Endodermal cell (in vitro differentiated cells): ENCODE measurements at regions not wholly inside any gene's neighbourhood (a gene's known extent, or its start where the extent isn't known, plus 50 kb on each side); places are given as distances from the start of the nearest gene placed in this dataset.
"Not testable (repeated sequence)": the region's sequence is repeated elsewhere in the genome, so short reads cannot be mapped to it uniquely, and the experiment has no call there.

Experiments used
- DNase-seq: peaks from one replicate; pipeline ENCODE4 v3.0.0-alpha.2; 2017
- H3K27ac ChIP-seq: 2 replicates; pipeline ENCODE4 v1.5.1; 2013; ENCODE audit warnings: mild to moderate bottlenecking, low read depth, low read length, moderate library complexity
- H3K27me3 ChIP-seq: 2 replicates; pipeline ENCODE4 v1.6.1; 2013; ENCODE audit warnings: mild to moderate bottlenecking, low read length, moderate library complexity; ENCODE audit not compliant: insufficient read depth, control insufficient read depth, poor library complexity, severe bottlenecking
- H3K36me3 ChIP-seq: 2 replicates; pipeline ENCODE4 v1.7.0; 2013; ENCODE audit warnings: mild to moderate bottlenecking, low read length, moderate library complexity; ENCODE audit not compliant: control insufficient read depth, insufficient read depth
- H3K4me1 ChIP-seq: one replicate; pipeline ENCODE4 v1.7.0; 2013; ENCODE audit warnings: low read length; ENCODE audit not compliant: control insufficient read depth, insufficient read depth
- H3K4me3 ChIP-seq: 2 replicates; pipeline ENCODE4 v1.5.1; 2013; ENCODE audit warnings: mild to moderate bottlenecking, low read length, moderate library complexity
- H3K9ac ChIP-seq: 2 replicates; pipeline ENCODE4 v1.6.1; 2013; ENCODE audit warnings: mild to moderate bottlenecking, low read length, moderate library complexity; ENCODE audit not compliant: poor library complexity, severe bottlenecking; ENCODE audit errors: extremely low read depth
- H3K9me3 ChIP-seq: 2 replicates; pipeline ENCODE4 v1.6.1; 2013; ENCODE audit warnings: mild to moderate bottlenecking, low read length, moderate library complexity; ENCODE audit not compliant: control insufficient read depth
- H3K27ac Mint-ChIP-seq: 2 replicates; pipeline ENCODE4 v1.8.0; 2020; ENCODE audit warnings: mixed read lengths
- H3K27me3 Mint-ChIP-seq: 2 replicates; pipeline ENCODE4 v1.8.0; 2021; ENCODE audit warnings: mild to moderate bottlenecking, mixed read lengths; ENCODE audit not compliant: insufficient read depth
- H3K36me3 Mint-ChIP-seq: 2 replicates; pipeline ENCODE4 v1.8.0; 2020; ENCODE audit warnings: low read depth, mixed read lengths
- H3K4me1 Mint-ChIP-seq: 2 replicates; pipeline ENCODE4 v1.8.0; 2020; ENCODE audit warnings: mixed read lengths
- H3K4me3 Mint-ChIP-seq: 2 replicates; pipeline ENCODE4 v1.8.0; 2020; ENCODE audit warnings: mild to moderate bottlenecking, moderate library complexity, mixed read lengths
- H3K9me3 Mint-ChIP-seq: 2 replicates; pipeline ENCODE4 v1.8.0; 2020; ENCODE audit warnings: mild to moderate bottlenecking, mixed read lengths
- WGBS, 2 experiments: methylation state at CpG; one replicate each; pipeline versions ENCODE4 v1.1.5 to v1.1.7; 2013; ENCODE audit warnings: missing lambda C conversion rate in 2 of 2, mixed read lengths in 1 of 2; ENCODE audit not compliant: insufficient coverage in 1 of 2, insufficient read length in 1 of 2; 5-methylcytosine and 5-hydroxymethylcytosine counted together
- TF ChIP-seq, protein P1 (sequence below): fragments of 200-600 bp; sonication (generic); conservative IDR thresholded peaks from 2 replicates; pipeline ENCODE4 v1.5.0; 2021; ENCODE audit warnings: antibody characterized with exemption, mild to moderate bottlenecking

DNA sequence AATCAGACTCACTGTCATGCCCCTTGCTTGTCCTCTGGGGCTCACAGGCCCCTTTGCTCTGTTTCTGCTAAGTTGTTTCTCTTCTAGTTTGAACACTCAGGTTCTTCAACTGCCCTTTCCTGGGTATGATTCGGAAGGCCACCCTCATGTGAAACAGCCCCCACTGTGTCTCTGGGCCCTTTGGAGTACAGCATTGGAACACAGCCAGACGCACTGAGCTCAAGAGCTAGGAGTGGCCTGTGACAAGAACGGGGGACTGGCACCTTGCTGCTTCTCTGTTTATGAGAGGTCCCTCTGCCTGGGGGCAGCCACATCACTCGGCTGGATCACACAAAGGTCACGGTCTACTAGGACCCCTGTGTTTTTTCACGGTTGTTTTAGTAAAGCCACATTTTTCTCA is 114.4 kb upstream of the ZC3H12A start:
- H3K36me3 ChIP-seq: no peaks in the 10 kb centered on the region
- H3K4me1 ChIP-seq: no peaks in the 10 kb centered on the region
- no peak overlapping the region for H3K4me3 ChIP-seq
- DNase-seq: no peak
- peaks cover 17% of the 10 kb centered on the region for H3K27me3 Mint-ChIP-seq
- no peaks in the 10 kb centered on the region for H3K9me3 ChIP-seq
- H3K27ac ChIP-seq: no peak overlapping the region
- TF ChIP-seq, protein P1, sequence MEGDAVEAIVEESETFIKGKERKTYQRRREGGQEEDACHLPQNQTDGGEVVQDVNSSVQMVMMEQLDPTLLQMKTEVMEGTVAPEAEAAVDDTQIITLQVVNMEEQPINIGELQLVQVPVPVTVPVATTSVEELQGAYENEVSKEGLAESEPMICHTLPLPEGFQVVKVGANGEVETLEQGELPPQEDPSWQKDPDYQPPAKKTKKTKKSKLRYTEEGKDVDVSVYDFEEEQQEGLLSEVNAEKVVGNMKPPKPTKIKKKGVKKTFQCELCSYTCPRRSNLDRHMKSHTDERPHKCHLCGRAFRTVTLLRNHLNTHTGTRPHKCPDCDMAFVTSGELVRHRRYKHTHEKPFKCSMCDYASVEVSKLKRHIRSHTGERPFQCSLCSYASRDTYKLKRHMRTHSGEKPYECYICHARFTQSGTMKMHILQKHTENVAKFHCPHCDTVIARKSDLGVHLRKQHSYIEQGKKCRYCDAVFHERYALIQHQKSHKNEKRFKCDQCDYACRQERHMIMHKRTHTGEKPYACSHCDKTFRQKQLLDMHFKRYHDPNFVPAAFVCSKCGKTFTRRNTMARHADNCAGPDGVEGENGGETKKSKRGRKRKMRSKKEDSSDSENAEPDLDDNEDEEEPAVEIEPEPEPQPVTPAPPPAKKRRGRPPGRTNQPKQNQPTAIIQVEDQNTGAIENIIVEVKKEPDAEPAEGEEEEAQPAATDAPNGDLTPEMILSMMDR: no peak
- no peaks in the 10 kb centered on the region for H3K4me1 Mint-ChIP-seq
- H3K9me3 Mint-ChIP-seq: no peaks in the 10 kb centered on the region
- no peaks in the 10 kb centered on the region for H3K27me3 ChIP-seq
- no peak overlapping the region for H3K27ac Mint-ChIP-seq
- H3K36me3 Mint-ChIP-seq: no peaks in the 10 kb centered on the region
- H3K9ac ChIP-seq: no peak overlapping the region
- WGBS, 2 experiments: 79 to 87% methylated on average over 3 to 6 of the region's 6 CpGs
- no peak overlapping the region for H3K4me3 Mint-ChIP-seq

DNA sequence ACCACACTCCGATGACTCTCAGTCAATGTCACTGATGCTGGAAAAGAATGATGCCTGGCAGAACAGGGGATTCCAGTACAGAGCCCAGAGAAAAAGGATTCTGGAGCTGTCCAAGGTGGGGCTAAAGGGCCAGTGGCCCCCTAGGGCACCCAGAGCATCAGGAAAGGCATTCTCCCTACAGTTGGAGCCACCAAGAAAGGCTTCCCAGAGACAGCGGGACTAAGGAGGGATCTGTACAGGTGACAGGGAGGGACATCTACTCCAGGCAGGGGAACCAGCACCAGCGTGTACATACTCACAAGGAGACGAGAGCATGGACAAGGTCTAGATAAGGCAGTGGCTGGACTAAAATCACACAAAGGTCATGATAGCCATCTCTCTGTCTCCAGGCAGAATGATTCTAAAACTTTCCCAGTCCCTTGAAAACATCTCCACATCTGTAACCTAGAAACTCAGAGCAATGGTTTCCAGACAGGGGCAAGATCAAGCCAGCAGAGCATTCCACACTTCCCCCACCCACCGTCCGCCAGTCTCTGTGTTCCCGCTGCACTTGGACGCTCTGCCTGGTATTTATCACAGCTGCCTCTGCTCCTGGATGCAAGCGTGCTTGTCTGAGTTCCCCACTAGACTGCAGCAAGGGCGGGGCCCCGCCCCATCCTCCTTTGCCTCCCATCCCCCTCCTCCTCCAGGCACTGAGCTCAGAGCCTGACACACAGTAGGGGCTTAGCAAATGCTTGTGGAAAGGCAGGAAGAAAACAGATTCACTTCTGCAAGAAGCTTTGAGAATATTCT is 111.6 kb upstream of the ZC3H12A start:
- Histone ChIP-seq H3K36me3 (no peaks in the 10 kb centered on the region), H3K9me3 (no peaks in the 10 kb centered on the region), H3K4me3 (no peak overlapping the region), H3K27ac (no peak overlapping the region), H3K27me3 (no peaks in the 10 kb centered on the region), H3K9ac (no peak overlapping the region), H3K4me1 (no peaks in the 10 kb centered on the region)
- DNase-seq: peak; percentile 77
- TF ChIP-seq, protein P1: no peak
- no peaks in the 10 kb centered on the region for H3K4me1 Mint-ChIP-seq
- peaks cover 11% of the 10 kb centered on the region for H3K27me3 Mint-ChIP-seq
- H3K27ac Mint-ChIP-seq: no peak overlapping the region
- H3K36me3 Mint-ChIP-seq: no peaks in the 10 kb centered on the region
- H3K4me3 Mint-ChIP-seq: no peak overlapping the region
- WGBS, 2 experiments: 42 to 46% methylated on average over 7 to 11 of the region's 11 CpGs
- H3K9me3 Mint-ChIP-seq: peaks cover 7% of the 10 kb centered on the region

DNA sequence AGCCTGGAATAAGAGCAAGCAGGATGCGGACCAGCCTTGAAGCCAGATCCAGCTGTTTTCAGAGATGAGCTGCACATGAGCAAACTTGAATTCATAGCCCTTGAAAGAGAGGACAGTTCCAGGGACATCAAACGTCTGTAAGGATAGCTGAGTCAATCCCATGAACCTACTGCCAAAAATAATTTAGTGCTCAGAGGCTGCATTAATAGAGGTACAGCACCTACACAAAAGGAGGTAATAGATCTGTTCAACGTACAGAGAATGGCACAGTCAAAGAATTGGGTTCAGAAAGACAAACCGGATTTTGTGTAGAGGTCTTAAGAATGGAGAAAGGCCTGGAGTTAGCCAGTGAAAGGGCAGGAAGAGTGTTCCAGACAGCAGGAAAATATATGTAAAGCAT is 110.8 kb upstream of the ZC3H12A start:
- DNase-seq: no peak
- Histone ChIP-seq H3K36me3 (no peaks in the 10 kb centered on the region), H3K9me3 (no peaks in the 10 kb centered on the region), H3K27ac (no peak overlapping the region), H3K9ac (no peak overlapping the region), H3K4me3 (no peak overlapping the region), H3K4me1 (no peaks in the 10 kb centered on the region), H3K27me3 (no peaks in the 10 kb centered on the region)
- Mint-ChIP-seq H3K4me1 (no peaks in the 10 kb centered on the region), H3K27ac (no peak overlapping the region), H3K27me3 (peaks cover 11% of the 10 kb centered on the region), H3K36me3 (no peaks in the 10 kb centered on the region), H3K9me3 (peaks cover 7% of the 10 kb centered on the region), H3K4me3 (no peak overlapping the region)
- TF ChIP-seq, protein P1: no peak
- 75 to 84% methylated on average over 4 of the region's 4 CpGs for WGBS, 2 experiments

DNA sequence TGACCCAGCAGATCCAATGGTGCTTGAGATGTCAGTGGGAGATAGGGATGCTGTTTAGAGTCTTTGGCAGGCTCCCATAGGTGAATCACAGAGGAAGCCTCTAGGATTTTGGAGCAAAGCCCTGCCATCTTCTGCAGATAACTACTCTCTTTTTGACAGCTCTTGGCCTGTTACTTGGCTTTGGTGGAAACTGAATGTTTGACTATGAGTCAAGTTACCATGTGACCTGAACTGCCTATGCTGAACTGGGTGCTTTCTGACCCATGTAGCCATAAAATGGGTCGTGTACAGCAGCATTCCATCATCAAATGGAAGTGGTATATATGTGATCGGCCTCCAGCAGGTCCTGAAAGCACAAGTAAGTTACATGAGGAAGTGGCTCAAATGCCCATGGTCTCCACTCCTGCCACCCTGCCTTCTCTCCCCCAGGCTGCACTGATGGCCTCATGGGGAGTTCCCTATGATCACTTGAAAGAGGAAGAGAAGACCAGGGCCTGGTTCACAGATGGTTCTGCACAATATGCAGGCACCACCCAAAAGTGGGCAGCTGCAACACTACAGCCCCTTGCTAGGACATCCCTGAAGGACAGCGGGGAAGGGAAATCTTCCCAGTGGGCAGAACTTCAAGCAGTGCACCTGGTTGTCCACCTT is 105.6 kb upstream of the ZC3H12A start:
- H3K36me3 Mint-ChIP-seq, H3K27ac Mint-ChIP-seq, H3K27me3 ChIP-seq, H3K4me3 Mint-ChIP-seq, H3K36me3 ChIP-seq, H3K9me3 ChIP-seq, H3K4me1 ChIP-seq, DNase-seq, H3K4me1 Mint-ChIP-seq, H3K9me3 Mint-ChIP-seq, H3K27ac ChIP-seq, H3K9ac ChIP-seq, H3K4me3 ChIP-seq: not testable (repeated sequence)
- peaks cover 18% of the 10 kb centered on the region for H3K27me3 Mint-ChIP-seq
- 67 to 71% methylated on average over 3 of the region's 3 CpGs for WGBS, 2 experiments
